AG04450 (cell line): ENCODE measurements at regions not wholly inside any gene's neighbourhood (a gene's known extent, or its start where the extent isn't known, plus 50 kb on each side); places are given as distances from the start of the nearest gene placed in this dataset.

Experiments
- CTCF ChIA-PET: fragments of 300-600, 350-600 bp; formaldehyde crosslinking; extraction: SDS; loops from one replicate; lab custom pipeline; 2022; ENCODE audit warnings: antibody characterized with exemption, inconsistent platforms; lab: Charles Lee
- POLR2A ChIA-PET: fragments of 350-600 bp; formaldehyde crosslinking; extraction: SDS; loops from one replicate; lab custom pipeline; 2021; ENCODE audit warnings: antibody characterized with exemption, inconsistent platforms; lab: Yijun Ruan, JAX
- DNase-seq: peaks from one replicate; pipeline ENCODE4 v3.0.0-alpha.2; 2011; ENCODE audit warnings: low read depth, low spot score
- H3K27ac ChIP-seq: one replicate; pipeline ENCODE4 v1.5.1; 2012; ENCODE audit warnings: low read depth, low read length, control low read depth
- H3K27me3 ChIP-seq: one replicate; pipeline ENCODE4 v1.6.0; 2012; ENCODE audit warnings: low read length; ENCODE audit not compliant: control insufficient read depth, insufficient read depth
- H3K4me3 ChIP-seq: 2 replicates; pipeline ENCODE4 v1.5.1; 2011; ENCODE audit warnings: mild to moderate bottlenecking, low read depth, low read length, control low read depth
- H3K9me3 ChIP-seq: 2 replicates; pipeline ENCODE4 v1.5.1; 2012; ENCODE audit warnings: low read length; ENCODE audit not compliant: control insufficient read depth, insufficient read depth
- TF ChIP-seq, protein P1 (sequence below): IDR thresholded peaks from 2 replicates; pipeline ENCODE4 v1.5.1; 2011; ENCODE audit warnings: low read depth, low read length, control low read depth, inconsistent platforms

DNA sequence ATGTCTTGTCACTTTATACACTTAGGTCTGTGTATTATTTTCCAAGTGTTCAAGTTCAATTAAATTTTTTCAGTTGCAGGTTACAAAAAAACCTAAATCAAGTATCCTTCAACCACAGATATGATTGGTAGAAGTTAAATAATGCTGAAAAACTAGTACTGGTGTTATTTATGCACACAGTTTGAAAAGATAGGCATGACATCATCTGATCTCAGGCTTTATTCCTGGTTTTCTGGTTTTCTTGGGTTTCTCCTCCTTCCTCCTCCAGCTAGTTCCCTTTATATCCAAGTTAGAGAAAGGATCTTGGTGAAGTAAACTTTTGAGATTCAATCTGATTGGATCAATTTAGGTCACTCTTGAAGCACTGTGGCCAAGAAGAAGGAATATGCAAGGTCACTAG, 1201.1 kb upstream of the B3GALT2 start:
- POLR2A ChIA-PET, result no interaction called here

DNA sequence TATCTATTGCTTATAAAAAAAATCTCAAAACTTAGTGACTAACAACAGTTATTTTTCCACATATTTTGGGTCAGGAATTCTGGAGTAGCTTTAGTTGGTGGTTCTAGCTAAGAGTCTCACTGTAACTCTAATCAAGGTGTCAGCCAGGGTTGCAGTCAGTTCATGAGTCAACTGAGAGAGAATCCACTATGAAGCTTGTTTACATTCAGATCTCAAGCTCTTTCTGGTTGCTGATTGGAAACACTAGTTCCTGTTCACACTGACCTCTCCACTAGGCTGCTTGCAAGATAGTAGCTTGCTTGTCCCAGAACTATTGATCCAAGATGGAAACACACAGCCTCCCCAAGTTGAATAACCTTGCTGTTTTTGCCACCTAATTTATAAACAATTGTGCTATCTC, 1192.1 kb upstream of the B3GALT2 start:
- ChIA-PET CTCF (no interaction called here), POLR2A (no interaction called here)
- H3K27me3 ChIP-seq, result no peaks in the 10 kb centered on the region
- H3K4me3 ChIP-seq, result no peak overlapping the region
- DNase-seq, result no peak
- no peak overlapping the region for H3K27ac ChIP-seq
- H3K9me3 ChIP-seq, result no peaks in the 10 kb centered on the region
- TF ChIP-seq, protein P1, sequence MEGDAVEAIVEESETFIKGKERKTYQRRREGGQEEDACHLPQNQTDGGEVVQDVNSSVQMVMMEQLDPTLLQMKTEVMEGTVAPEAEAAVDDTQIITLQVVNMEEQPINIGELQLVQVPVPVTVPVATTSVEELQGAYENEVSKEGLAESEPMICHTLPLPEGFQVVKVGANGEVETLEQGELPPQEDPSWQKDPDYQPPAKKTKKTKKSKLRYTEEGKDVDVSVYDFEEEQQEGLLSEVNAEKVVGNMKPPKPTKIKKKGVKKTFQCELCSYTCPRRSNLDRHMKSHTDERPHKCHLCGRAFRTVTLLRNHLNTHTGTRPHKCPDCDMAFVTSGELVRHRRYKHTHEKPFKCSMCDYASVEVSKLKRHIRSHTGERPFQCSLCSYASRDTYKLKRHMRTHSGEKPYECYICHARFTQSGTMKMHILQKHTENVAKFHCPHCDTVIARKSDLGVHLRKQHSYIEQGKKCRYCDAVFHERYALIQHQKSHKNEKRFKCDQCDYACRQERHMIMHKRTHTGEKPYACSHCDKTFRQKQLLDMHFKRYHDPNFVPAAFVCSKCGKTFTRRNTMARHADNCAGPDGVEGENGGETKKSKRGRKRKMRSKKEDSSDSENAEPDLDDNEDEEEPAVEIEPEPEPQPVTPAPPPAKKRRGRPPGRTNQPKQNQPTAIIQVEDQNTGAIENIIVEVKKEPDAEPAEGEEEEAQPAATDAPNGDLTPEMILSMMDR, result no peak

More for the DNA sequence above, 1201.1 kb upstream of the B3GALT2 start:
- Histone ChIP-seq H3K9me3 (no peaks in the 10 kb centered on the region), H3K27ac (no peak overlapping the region), H3K4me3 (no peak overlapping the region), H3K27me3 (no peaks in the 10 kb centered on the region)
- no peak for DNase-seq
- CTCF ChIA-PET, result no interaction called here
- TF ChIP-seq, protein P1, result no peak

GRCh38 chr1:194374649-194375048, 1188.2 kb upstream of the B3GALT2 start:
- no peaks in the 10 kb centered on the region for H3K27me3 ChIP-seq
- DNase-seq, result no peak
- H3K9me3 ChIP-seq, result no peaks in the 10 kb centered on the region
- ChIA-PET POLR2A (no interaction called here), CTCF (no interaction called here)
- H3K4me3 ChIP-seq, result no peak overlapping the region
- TF ChIP-seq, protein P1, result no peak
- H3K27ac ChIP-seq, result no peak overlapping the region

- CTCF ChIA-PET, result no interaction called here
- no peak overlapping the region for H3K27ac ChIP-seq
- no peaks in the 10 kb centered on the region for H3K9me3 ChIP-seq
- TF ChIP-seq, protein P1, result no peak
- H3K4me3 ChIP-seq, result no peak overlapping the region
- DNase-seq, result no peak
- POLR2A ChIA-PET, result no interaction called here
- H3K27me3 ChIP-seq, result no peaks in the 10 kb centered on the region
These were observed 1185.9 kb upstream of the B3GALT2 start for GRCh38 chr1:194372266-194372665.

GRCh38 chr1:194369622-194370021, 1183.2 kb upstream of the B3GALT2 start:
- Histone ChIP-seq H3K27me3 (no peaks in the 10 kb centered on the region), H3K9me3 (no peaks in the 10 kb centered on the region), H3K27ac (no peak overlapping the region), H3K4me3 (no peak overlapping the region)
- ChIA-PET CTCF (no interaction called here), POLR2A (no interaction called here)
- TF ChIP-seq, protein P1, result no peak
- no peak for DNase-seq
